Neural cell (in vitro differentiated cells): ENCODE measurements at regions not wholly inside any gene's neighbourhood (a gene's known extent, or its start where the extent isn't known, plus 50 kb on each side); places are given as distances from the start of the nearest gene placed in this dataset.
"Not testable (repeated sequence)": the region's sequence is repeated elsewhere in the genome, so short reads cannot be mapped to it uniquely, and the experiment has no call there.

Experiments used
- H2AFZ ChIP-seq: fragments of 200-600, 300-800 bp; sonication (generic), shearing (Covaris generic); 2 replicates; pipeline ENCODE4 v1.6.0; 2014; ENCODE audit warnings: low read depth, mild to moderate bottlenecking, antibody characterized with exemption, low read length, moderate library complexity
- H3F3A ChIP-seq: fragments of 200-600 bp; shearing (Covaris generic); 2 replicates; pipeline ENCODE4 v1.6.1; 2016; ENCODE audit warnings: mild to moderate bottlenecking, moderate library complexity, mixed read lengths, antibody characterized with exemption, low read length; ENCODE audit not compliant: insufficient read depth, poor library complexity, severe bottlenecking
- H3K27ac ChIP-seq: fragments of 200-600, 300-800 bp; sonication (generic), shearing (Covaris generic); 2 replicates; pipeline ENCODE4 v1.5.1; 2014; ENCODE audit warnings: mild to moderate bottlenecking, low read length, moderate library complexity
- H3K27me3 ChIP-seq: fragments of 300-800, 200-600 bp; sonication (generic), shearing (Covaris generic); 2 replicates; pipeline ENCODE4 v1.6.0; 2014; ENCODE audit warnings: mild to moderate bottlenecking, low read depth, low read length, moderate library complexity; ENCODE audit not compliant: insufficient read depth
- H3K36me3 ChIP-seq: fragments of 300-800, 200-600 bp; sonication (generic), shearing (Covaris generic); 2 replicates; pipeline ENCODE4 v1.5.1; 2014; ENCODE audit warnings: mild to moderate bottlenecking, antibody characterized with exemption, low read length, moderate library complexity; ENCODE audit not compliant: insufficient read depth
- H3K4me2 ChIP-seq: fragments of 300-800, 200-600 bp; sonication (generic), shearing (Covaris generic); 2 replicates; pipeline ENCODE4 v1.6.0; 2014; ENCODE audit warnings: mild to moderate bottlenecking, low read length
- H3K4me3 ChIP-seq: fragments of 300-800, 200-600 bp; sonication (generic), shearing (Covaris generic); 2 replicates; pipeline ENCODE4 v1.5.1; 2014; ENCODE audit warnings: mild to moderate bottlenecking, low read length, moderate library complexity
- H3K79me2 ChIP-seq: fragments of 200-600 bp; shearing (Covaris generic); replicated peaks from 2 replicates; pipeline ENCODE4 v1.6.0; 2014; ENCODE audit warnings: mild to moderate bottlenecking, low read length, moderate library complexity; ENCODE audit not compliant: insufficient read depth
- H3K9ac ChIP-seq: fragments of 300-800, 200-600 bp; sonication (generic), shearing (Covaris generic); 2 replicates; pipeline ENCODE4 v1.6.1; 2016; ENCODE audit warnings: mild to moderate bottlenecking, low read length, mixed read lengths
- H3K9me2 ChIP-seq: fragments of 200-600 bp; shearing (Covaris generic); 2 replicates; pipeline ENCODE4 v1.6.1; 2016; ENCODE audit warnings: mild to moderate bottlenecking, low read length, mixed read lengths; ENCODE audit not compliant: insufficient read depth
- H3K9me3 ChIP-seq: fragments of 200-600, 300-800 bp; sonication (generic), shearing (Covaris generic); 2 replicates; pipeline ENCODE4 v1.6.1; 2016; ENCODE audit warnings: mild to moderate bottlenecking, mixed run types, low read length, moderate library complexity, mixed read lengths
- H4K20me1 ChIP-seq: fragments of 200-600 bp; shearing (Covaris generic); 2 replicates; pipeline ENCODE4 v1.6.1; 2016; ENCODE audit warnings: mild to moderate bottlenecking, mixed run types; ENCODE audit not compliant: insufficient read depth
- EP300 ChIP-seq: fragments of 450-650 bp; conservative IDR thresholded peaks from 2 replicates; pipeline ENCODE4 v1.6.1; 2014; ENCODE audit warnings: antibody characterized with exemption, mild to moderate bottlenecking, moderate library complexity; ENCODE audit not compliant: poor library complexity, severe bottlenecking
- EZH2 ChIP-seq: fragments of 200-600, 300-800 bp; shearing (Covaris generic), sonication (generic); IDR thresholded peaks from 2 replicates; pipeline ENCODE4 v1.6.1; 2014; ENCODE audit warnings: antibody characterized with exemption, low read length, borderline replicate concordance, mild to moderate bottlenecking; ENCODE audit not compliant: insufficient read depth, poor library complexity, severe bottlenecking
- MXI1 ChIP-seq: fragments of 450-650 bp; conservative IDR thresholded peaks from 2 replicates; pipeline ENCODE4 v1.6.1; 2014; ENCODE audit warnings: antibody characterized with exemption, mild to moderate bottlenecking; ENCODE audit not compliant: poor library complexity, severe bottlenecking
- POLR2AphosphoS5 ChIP-seq: IDR thresholded peaks from 2 replicates; pipeline ENCODE4 v1.6.1; 2012
- RAD21 ChIP-seq: fragments of 450-650 bp; conservative IDR thresholded peaks from 2 replicates; pipeline ENCODE4 v1.6.1; 2014; ENCODE audit warnings: antibody characterized with exemption, mild to moderate bottlenecking, moderate library complexity
- SMC3 ChIP-seq: fragments of 450-650 bp; conservative IDR thresholded peaks from 2 replicates; pipeline ENCODE4 v1.6.1; 2014; ENCODE audit warnings: antibody characterized with exemption, mild to moderate bottlenecking, moderate library complexity; ENCODE audit not compliant: poor library complexity
- TAF1 ChIP-seq: IDR thresholded peaks from 2 replicates; pipeline ENCODE4 v1.6.1; 2012; ENCODE audit warnings: low read depth
- TF ChIP-seq, protein P1 (sequence below): fragments of 450-650 bp; IDR thresholded peaks from 2 replicates; pipeline ENCODE4 v1.5.1; 2014; ENCODE audit warnings: antibody characterized with exemption, mild to moderate bottlenecking, moderate library complexity; ENCODE audit not compliant: poor library complexity, severe bottlenecking
- TF ChIP-seq, protein P2 (sequence below): IDR thresholded peaks from 2 replicates; pipeline ENCODE4 v1.6.1; 2012; ENCODE audit warnings: borderline replicate concordance

DNA sequence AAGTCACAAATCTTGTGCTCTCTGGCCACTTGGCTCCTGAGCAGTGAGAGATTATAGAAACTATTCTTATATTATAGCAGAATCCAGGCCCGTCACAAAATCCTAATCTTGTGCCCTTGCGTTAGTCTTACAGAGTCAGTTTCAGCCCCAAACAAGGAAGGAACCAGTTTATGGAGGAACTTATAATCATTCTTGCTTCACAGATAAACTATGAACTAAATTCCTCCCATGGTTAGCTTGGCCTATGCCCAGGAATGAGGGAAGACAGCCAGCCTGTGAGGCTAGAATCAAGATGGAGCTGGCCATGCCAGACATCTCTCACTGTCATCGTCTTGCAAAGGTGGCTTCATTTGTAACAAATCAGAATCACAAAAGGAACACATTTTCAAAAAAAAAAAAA, 199.7 kb upstream of the PITRM1 start:
- Histone ChIP-seq H3K9ac (no peak overlapping the region), H3K79me2 (no peaks in the 10 kb centered on the region), H3K27ac (no peak overlapping the region), H3K4me3 (no peak overlapping the region), H3K4me2 (no peak overlapping the region), H3K9me2 (no peaks in the 10 kb centered on the region), H2AFZ (no peak overlapping the region), H3K36me3 (no peaks in the 10 kb centered on the region), H3F3A (no peaks in the 10 kb centered on the region), H4K20me1 (no peaks in the 10 kb centered on the region), H3K9me3 (no peaks in the 10 kb centered on the region), H3K27me3 (no peaks in the 10 kb centered on the region)
- TF ChIP-seq EP300 = no peak
- no peak for TF ChIP-seq SMC3
- TF ChIP-seq POLR2AphosphoS5 = no peak
- TF ChIP-seq MXI1 = no peak
- TF ChIP-seq EZH2 = no peak
- no peak for TF ChIP-seq TAF1
- TF ChIP-seq, protein P1, sequence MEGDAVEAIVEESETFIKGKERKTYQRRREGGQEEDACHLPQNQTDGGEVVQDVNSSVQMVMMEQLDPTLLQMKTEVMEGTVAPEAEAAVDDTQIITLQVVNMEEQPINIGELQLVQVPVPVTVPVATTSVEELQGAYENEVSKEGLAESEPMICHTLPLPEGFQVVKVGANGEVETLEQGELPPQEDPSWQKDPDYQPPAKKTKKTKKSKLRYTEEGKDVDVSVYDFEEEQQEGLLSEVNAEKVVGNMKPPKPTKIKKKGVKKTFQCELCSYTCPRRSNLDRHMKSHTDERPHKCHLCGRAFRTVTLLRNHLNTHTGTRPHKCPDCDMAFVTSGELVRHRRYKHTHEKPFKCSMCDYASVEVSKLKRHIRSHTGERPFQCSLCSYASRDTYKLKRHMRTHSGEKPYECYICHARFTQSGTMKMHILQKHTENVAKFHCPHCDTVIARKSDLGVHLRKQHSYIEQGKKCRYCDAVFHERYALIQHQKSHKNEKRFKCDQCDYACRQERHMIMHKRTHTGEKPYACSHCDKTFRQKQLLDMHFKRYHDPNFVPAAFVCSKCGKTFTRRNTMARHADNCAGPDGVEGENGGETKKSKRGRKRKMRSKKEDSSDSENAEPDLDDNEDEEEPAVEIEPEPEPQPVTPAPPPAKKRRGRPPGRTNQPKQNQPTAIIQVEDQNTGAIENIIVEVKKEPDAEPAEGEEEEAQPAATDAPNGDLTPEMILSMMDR = no peak
- TF ChIP-seq, protein P2, sequence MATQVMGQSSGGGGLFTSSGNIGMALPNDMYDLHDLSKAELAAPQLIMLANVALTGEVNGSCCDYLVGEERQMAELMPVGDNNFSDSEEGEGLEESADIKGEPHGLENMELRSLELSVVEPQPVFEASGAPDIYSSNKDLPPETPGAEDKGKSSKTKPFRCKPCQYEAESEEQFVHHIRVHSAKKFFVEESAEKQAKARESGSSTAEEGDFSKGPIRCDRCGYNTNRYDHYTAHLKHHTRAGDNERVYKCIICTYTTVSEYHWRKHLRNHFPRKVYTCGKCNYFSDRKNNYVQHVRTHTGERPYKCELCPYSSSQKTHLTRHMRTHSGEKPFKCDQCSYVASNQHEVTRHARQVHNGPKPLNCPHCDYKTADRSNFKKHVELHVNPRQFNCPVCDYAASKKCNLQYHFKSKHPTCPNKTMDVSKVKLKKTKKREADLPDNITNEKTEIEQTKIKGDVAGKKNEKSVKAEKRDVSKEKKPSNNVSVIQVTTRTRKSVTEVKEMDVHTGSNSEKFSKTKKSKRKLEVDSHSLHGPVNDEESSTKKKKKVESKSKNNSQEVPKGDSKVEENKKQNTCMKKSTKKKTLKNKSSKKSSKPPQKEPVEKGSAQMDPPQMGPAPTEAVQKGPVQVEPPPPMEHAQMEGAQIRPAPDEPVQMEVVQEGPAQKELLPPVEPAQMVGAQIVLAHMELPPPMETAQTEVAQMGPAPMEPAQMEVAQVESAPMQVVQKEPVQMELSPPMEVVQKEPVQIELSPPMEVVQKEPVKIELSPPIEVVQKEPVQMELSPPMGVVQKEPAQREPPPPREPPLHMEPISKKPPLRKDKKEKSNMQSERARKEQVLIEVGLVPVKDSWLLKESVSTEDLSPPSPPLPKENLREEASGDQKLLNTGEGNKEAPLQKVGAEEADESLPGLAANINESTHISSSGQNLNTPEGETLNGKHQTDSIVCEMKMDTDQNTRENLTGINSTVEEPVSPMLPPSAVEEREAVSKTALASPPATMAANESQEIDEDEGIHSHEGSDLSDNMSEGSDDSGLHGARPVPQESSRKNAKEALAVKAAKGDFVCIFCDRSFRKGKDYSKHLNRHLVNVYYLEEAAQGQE = no peak
- TF ChIP-seq RAD21 = no peak

DNA sequence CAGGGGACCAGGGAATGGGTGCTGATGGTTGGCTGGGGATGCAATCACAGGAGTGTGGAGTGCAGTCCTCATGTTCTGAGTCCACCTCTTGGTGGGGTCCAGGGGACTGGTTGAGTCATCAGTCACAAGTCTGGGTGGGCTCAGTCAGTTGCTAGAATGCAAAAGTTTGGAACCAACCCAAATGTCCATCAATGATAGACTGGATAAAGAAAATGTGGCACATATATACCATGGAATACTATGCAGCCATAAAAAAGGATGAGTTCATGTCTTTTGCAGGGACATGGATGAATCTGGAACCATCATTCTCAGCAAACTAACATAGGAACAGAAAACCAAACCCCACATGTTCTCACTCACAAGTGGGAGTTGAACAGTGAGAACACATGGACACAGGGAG, 199.0 kb upstream of the PITRM1 start:
- not testable (repeated sequence) for H3K27ac ChIP-seq, H3K9me2 ChIP-seq, H3K79me2 ChIP-seq, H2AFZ ChIP-seq, H3K4me2 ChIP-seq, H3F3A ChIP-seq, H3K9me3 ChIP-seq, H4K20me1 ChIP-seq, H3K36me3 ChIP-seq, H3K27me3 ChIP-seq, H3K4me3 ChIP-seq, H3K9ac ChIP-seq

DNA sequence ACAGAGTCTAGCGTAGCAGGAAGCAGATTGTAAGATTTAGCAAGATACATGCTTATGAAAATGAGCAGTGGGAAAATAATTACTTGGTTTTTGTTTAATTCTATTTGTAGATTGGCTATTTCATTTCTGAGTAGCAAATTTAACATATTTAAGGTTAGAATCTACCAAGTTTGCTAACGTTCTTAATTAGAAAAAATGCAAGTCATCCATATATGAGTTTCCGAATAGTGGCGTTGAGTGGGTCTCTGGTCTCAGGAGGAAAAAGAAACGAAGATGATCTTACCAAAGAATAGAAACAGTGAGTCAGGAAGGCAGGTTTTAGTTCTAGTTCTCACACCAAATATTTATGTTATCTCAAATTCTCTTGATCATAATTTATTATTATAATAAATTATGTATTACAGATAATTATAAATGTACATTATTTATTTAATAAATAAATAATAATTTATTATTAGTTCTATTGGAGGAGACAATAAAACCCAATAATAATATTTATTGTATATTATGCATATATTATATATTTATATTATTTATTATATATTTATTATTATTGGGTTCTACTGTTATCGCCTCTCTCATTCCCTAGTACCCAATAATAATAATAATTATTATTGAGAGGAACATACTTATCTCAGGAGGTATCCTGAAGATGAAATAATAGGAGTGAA, 194.3 kb upstream of the PITRM1 start:
- H3K9me2 ChIP-seq = no peaks in the 10 kb centered on the region
- H3K4me3 ChIP-seq = no peak overlapping the region
- H3K36me3 ChIP-seq = no peaks in the 10 kb centered on the region
- TF ChIP-seq, protein P1 = no peak
- no peak for TF ChIP-seq POLR2AphosphoS5
- no peak for TF ChIP-seq EP300
- no peak for TF ChIP-seq MXI1
- no peaks in the 10 kb centered on the region for H3K79me2 ChIP-seq
- no peaks in the 10 kb centered on the region for H4K20me1 ChIP-seq
- H3F3A ChIP-seq = no peaks in the 10 kb centered on the region
- H3K9me3 ChIP-seq = no peaks in the 10 kb centered on the region
- H2AFZ ChIP-seq = no peak overlapping the region
- H3K27me3 ChIP-seq = no peaks in the 10 kb centered on the region
- H3K27ac ChIP-seq = no peak overlapping the region
- no peak overlapping the region for H3K9ac ChIP-seq
- no peak overlapping the region for H3K4me2 ChIP-seq
